Ascending aorta (tissue), 2 donors: ENCODE measurements at regions not wholly inside any gene's neighbourhood (a gene's known extent, or its start where the extent isn't known, plus 50 kb on each side); places are given as distances from the start of the nearest gene placed in this dataset.

Source experiments
- DNase-seq, 2 donors: peaks; one replicate each; pipeline ENCODE4 v3.0.0-alpha.2; 2019; ENCODE audit warnings: low spot score in 2 of 2
- H3K27ac ChIP-seq, 2 donors: fragments of 200-600 bp; sonication (generic); one replicate each; pipeline ENCODE4 v1.5.1; 2016 to 2017; ENCODE audit warnings: mild to moderate bottlenecking in 1 of 2
- H3K27me3 ChIP-seq: fragments of 200-600 bp; sonication (generic); one replicate; pipeline ENCODE4 v1.5.1; 2017
- H3K36me3 ChIP-seq, 2 donors: fragments of 200-600 bp; sonication (generic); one replicate each; pipeline ENCODE4 v1.5.1; 2016
- H3K4me1 ChIP-seq, 2 donors: fragments of 200-600 bp; sonication (generic); one replicate each; pipeline ENCODE4 v1.5.1; 2016 to 2017; ENCODE audit warnings: mild to moderate bottlenecking in 1 of 2
- H3K4me3 ChIP-seq, 2 donors: fragments of 200-600 bp; sonication (generic); one replicate each; pipeline ENCODE4 v1.5.1; 2016 to 2017; ENCODE audit warnings: mild to moderate bottlenecking in 1 of 2
- H3K9me3 ChIP-seq, 2 donors: fragments of 200-600 bp; sonication (generic); one replicate each; pipeline ENCODE4 v1.5.1; 2016
- intact Hi-C: fragments of 100-400 bp; cut with DNase I; formaldehyde crosslinking; loops from one replicate; pipeline ENCODE4 v1.15.1; 2023
- TF ChIP-seq, protein P1 (sequence below), 3 experiments: fragments of 200-600 bp in 2 of 3; fragments of 450-650 bp in 1 of 3; sonication (generic) in 2 of 3; IDR thresholded peaks; one replicate each; pipeline ENCODE4 v1.5.1; 2016 to 2019; ENCODE audit warnings: antibody characterized with exemption in 3 of 3, mild to moderate bottlenecking in 1 of 3, moderate library complexity in 1 of 3

DNA sequence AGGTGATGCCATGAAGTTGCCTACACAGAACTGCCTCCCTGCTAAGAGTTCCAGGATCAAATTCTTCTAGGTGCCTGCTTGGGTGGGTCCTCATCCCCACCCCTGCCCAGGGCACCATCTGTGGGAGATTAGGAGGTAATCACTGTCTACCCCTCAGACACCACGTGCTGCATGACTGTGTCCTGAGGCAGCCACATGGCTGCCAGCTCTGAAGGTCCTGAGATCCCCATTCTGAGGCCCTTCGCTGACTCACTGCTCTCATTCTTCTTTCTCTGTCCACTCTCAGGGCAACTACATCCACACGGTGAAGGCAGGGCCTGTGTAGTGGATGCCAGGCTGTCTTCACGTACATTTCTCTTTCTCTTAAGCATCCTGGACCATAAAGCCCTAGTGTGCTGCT lies 222.9 kb upstream of the ANKRD55 start:
- no peak for DNase-seq
- Histone ChIP-seq H3K4me1 (peaks cover 13 to 24% of the 10 kb centered on the region in 2 donors), H3K27me3 (no peaks in the 10 kb centered on the region), H3K27ac (no peak overlapping the region), H3K9me3 (no peaks in the 10 kb centered on the region), H3K36me3 (no peaks in the 10 kb centered on the region), H3K4me3 (no peak overlapping the region)
- intact Hi-C loops, result loop anchor here (5.0 kb wide), 1 partner anchor 716 kb away; the partner anchor contains the start of gene GPBP1
- TF ChIP-seq, protein P1, sequence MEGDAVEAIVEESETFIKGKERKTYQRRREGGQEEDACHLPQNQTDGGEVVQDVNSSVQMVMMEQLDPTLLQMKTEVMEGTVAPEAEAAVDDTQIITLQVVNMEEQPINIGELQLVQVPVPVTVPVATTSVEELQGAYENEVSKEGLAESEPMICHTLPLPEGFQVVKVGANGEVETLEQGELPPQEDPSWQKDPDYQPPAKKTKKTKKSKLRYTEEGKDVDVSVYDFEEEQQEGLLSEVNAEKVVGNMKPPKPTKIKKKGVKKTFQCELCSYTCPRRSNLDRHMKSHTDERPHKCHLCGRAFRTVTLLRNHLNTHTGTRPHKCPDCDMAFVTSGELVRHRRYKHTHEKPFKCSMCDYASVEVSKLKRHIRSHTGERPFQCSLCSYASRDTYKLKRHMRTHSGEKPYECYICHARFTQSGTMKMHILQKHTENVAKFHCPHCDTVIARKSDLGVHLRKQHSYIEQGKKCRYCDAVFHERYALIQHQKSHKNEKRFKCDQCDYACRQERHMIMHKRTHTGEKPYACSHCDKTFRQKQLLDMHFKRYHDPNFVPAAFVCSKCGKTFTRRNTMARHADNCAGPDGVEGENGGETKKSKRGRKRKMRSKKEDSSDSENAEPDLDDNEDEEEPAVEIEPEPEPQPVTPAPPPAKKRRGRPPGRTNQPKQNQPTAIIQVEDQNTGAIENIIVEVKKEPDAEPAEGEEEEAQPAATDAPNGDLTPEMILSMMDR (IDR thresholded peaks at IDR 0.05), result no peak

DNA sequence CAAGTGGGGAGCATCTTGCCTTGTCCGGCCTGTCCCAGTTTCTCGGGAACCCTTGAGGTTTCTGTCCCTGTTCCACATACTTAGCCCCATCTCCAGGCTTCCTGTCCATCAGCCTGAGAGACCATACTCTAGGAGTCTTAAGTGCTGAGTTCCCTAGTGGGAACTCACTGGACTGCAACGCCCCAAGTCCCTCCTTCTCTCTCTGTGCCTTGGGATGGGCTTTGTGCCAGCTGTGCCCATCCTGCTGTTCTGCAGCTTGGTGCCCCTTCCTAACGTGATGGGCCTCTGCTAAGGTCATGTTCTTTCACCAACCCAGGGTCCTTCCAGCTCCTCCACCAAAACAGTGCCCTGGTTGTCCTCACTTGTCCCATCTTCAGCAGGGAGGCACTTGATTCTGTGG lies 222.3 kb upstream of the ANKRD55 start:
- H3K9me3 ChIP-seq, result no peaks in the 10 kb centered on the region
- intact Hi-C loops, result loop anchor here (5.0 kb wide), 1 partner anchor 717 kb away; the partner anchor contains the start of gene GPBP1
- no peak overlapping the region for H3K4me3 ChIP-seq
- H3K36me3 ChIP-seq, result no peaks in the 10 kb centered on the region
- H3K4me1 ChIP-seq, result peaks cover 13 to 21% of the 10 kb centered on the region in 2 donors
- H3K27ac ChIP-seq, result no peak overlapping the region
- no peaks in the 10 kb centered on the region for H3K27me3 ChIP-seq
- TF ChIP-seq, protein P1 (IDR thresholded peaks at IDR 0.05), result no peak
- DNase-seq, result no peak

GRCh38 chr5:56454219-56454862 lies 221.2 kb upstream of the ANKRD55 start:
- TF ChIP-seq, protein P1 (IDR thresholded peaks at IDR 0.05), result no peak
- H3K9me3 ChIP-seq, result no peaks in the 10 kb centered on the region
- H3K36me3 ChIP-seq, result no peaks in the 10 kb centered on the region
- no peak for DNase-seq
- H3K27ac ChIP-seq, result no peak overlapping the region
- H3K4me1 ChIP-seq, result peaks cover 13 to 17% of the 10 kb centered on the region in 2 donors
- no peaks in the 10 kb centered on the region for H3K27me3 ChIP-seq
- H3K4me3 ChIP-seq, result no peak overlapping the region
- intact Hi-C loops, result no loop called here

DNA sequence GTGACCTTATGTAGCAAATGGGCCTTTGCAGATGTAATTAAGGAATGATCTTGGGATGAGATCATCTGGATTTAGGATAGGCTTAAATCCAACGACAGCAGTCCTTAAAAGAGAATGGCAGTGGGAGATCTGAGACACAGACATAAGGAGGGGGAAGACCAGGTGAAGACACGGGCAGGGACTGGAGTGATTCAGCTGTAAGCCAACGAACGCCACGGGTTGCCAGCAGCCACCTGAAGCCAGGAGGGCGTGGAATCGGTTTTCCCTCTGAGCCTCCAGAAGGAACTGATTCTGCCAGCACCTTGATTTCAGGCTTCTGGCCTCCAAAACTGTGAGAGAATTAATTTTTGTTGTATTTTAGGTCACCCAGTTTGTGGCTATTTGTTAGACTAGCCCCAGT lies 218.6 kb upstream of the ANKRD55 start:
- no peak overlapping the region for H3K27ac ChIP-seq

GRCh38 chr5:56450766-56451165 lies 217.6 kb upstream of the ANKRD55 start:
- Histone ChIP-seq H3K36me3 (no peaks in the 10 kb centered on the region), H3K9me3 (no peaks in the 10 kb centered on the region), H3K4me1 (no peaks in the 10 kb centered on the region), H3K27ac (no peak overlapping the region), H3K27me3 (no peaks in the 10 kb centered on the region), H3K4me3 (no peak overlapping the region)
- TF ChIP-seq, protein P1 (IDR thresholded peaks at IDR 0.05), result no peak
- intact Hi-C loops, result no loop called here
- DNase-seq, result no peak

More for the DNA sequence above, 218.6 kb upstream of the ANKRD55 start:
- H3K9me3 ChIP-seq, result no peaks in the 10 kb centered on the region
- no peaks in the 10 kb centered on the region for H3K4me1 ChIP-seq
- TF ChIP-seq, protein P1 (IDR thresholded peaks at IDR 0.05), result no peak
- no peaks in the 10 kb centered on the region for H3K27me3 ChIP-seq
- intact Hi-C loops, result no loop called here
- no peaks in the 10 kb centered on the region for H3K36me3 ChIP-seq
- no peak overlapping the region for H3K4me3 ChIP-seq
- no peak for DNase-seq
